ENCODE measurements at regions not wholly inside any gene's neighbourhood (a gene's known extent, or its start where the extent isn't known, plus 50 kb on each side); places are given as distances from the start of the nearest gene placed in this dataset.

GRCh38 chr6:3527651-3527977, 70.8 kb upstream of the SLC22A23 start:
- TF ChIP-seq CTCF (IDR thresholded peaks at IDR 0.05) = no peak
- Mint-ChIP-seq H3K27me3 (peaks cover 21% of the 10 kb centered on the region), H3K27ac (no peak overlapping the region), H3K36me3 (ENCODE audit: low read depth) (no peaks in the 10 kb centered on the region), H3K4me1 (ENCODE audit: low read depth) (no peaks in the 10 kb centered on the region), H3K4me3 (no peak overlapping the region), H3K9me3 (no peaks in the 10 kb centered on the region)
- ChIA-PET CTCF (no interaction called here), POLR2A (no interaction called here)
- Histone ChIP-seq H3K27ac (ENCODE audit: low read depth in 1 of 2, low read length in 2 of 2) (no peak overlapping the region), H3K4me1 (ENCODE audit: insufficient read depth, low read length) (no peaks in the 10 kb centered on the region), H3K4me3 (ENCODE audit: low read length) (no peak overlapping the region), H3K36me3 (ENCODE audit: insufficient read depth, low read length) (no peaks in the 10 kb centered on the region), H3K9me3 (ENCODE audit: control insufficient read depth in 1 of 2, insufficient read depth in 1 of 2, low read length in 2 of 2) (no peaks in the 10 kb centered on the region), H3K27me3 (ENCODE audit: control insufficient read depth in 1 of 2, insufficient read depth in 2 of 2, low read length in 2 of 2) (no peaks in the 10 kb centered on the region)
- intact Hi-C loops (cut with DNase I, micrococcal nuclease) = no loop called here
- DNase-seq = no peak
- no peak for ATAC-seq (ENCODE audit: poor library complexity)

GRCh38 chr6:3526962-3527650, 70.3 kb upstream of the SLC22A23 start:
- POLR2A ChIA-PET = no interaction called here
- H3K36me3 ChIP-seq (ENCODE audit: insufficient read depth, low read length) = no peaks in the 10 kb centered on the region
- Mint-ChIP-seq H3K4me1 (ENCODE audit: low read depth) (no peaks in the 10 kb centered on the region), H3K4me3 (no peak overlapping the region), H3K27me3 (peaks cover 22% of the 10 kb centered on the region), H3K36me3 (ENCODE audit: low read depth) (no peaks in the 10 kb centered on the region), H3K27ac (no peak overlapping the region), H3K9me3 (no peaks in the 10 kb centered on the region)
- DNase-seq (no peak), ATAC-seq (ENCODE audit: poor library complexity) (no peak)
- CTCF ChIA-PET = no interaction called here
- no peaks in the 10 kb centered on the region for H3K27me3 ChIP-seq (ENCODE audit: control insufficient read depth in 1 of 2, insufficient read depth in 2 of 2, low read length in 2 of 2)
- H3K9me3 ChIP-seq (ENCODE audit: control insufficient read depth in 1 of 2, insufficient read depth in 1 of 2, low read length in 2 of 2) = no peaks in the 10 kb centered on the region
- H3K4me1 ChIP-seq (ENCODE audit: insufficient read depth, low read length) = no peaks in the 10 kb centered on the region
- no peak overlapping the region for H3K4me3 ChIP-seq (ENCODE audit: low read length)
- TF ChIP-seq CTCF (IDR thresholded peaks at IDR 0.05) = no peak
- H3K27ac ChIP-seq (ENCODE audit: low read depth in 1 of 2, low read length in 2 of 2) = no peak overlapping the region
- intact Hi-C loops (cut with DNase I, micrococcal nuclease) = no loop called here

- no peaks in the 10 kb centered on the region for H3K4me1 ChIP-seq (ENCODE audit: insufficient read depth, low read length)
- intact Hi-C loops (cut with DNase I, micrococcal nuclease) = no loop called here
- no peak overlapping the region for H3K27ac ChIP-seq (ENCODE audit: low read depth in 1 of 2, low read length in 2 of 2)
- POLR2A ChIA-PET = no interaction called here
- H3K9me3 ChIP-seq (ENCODE audit: control insufficient read depth in 1 of 2, insufficient read depth in 1 of 2, low read length in 2 of 2) = no peaks in the 10 kb centered on the region
- TF ChIP-seq CTCF (IDR thresholded peaks at IDR 0.05) = no peak
- Mint-ChIP-seq H3K4me3 (no peak overlapping the region), H3K9me3 (no peaks in the 10 kb centered on the region), H3K36me3 (ENCODE audit: low read depth) (no peaks in the 10 kb centered on the region), H3K27me3 (peaks cover 29% of the 10 kb centered on the region), H3K27ac (no peak overlapping the region), H3K4me1 (ENCODE audit: low read depth) (no peaks in the 10 kb centered on the region)
- no peak overlapping the region for H3K4me3 ChIP-seq (ENCODE audit: low read length)
- H3K27me3 ChIP-seq (ENCODE audit: control insufficient read depth in 1 of 2, insufficient read depth in 2 of 2, low read length in 2 of 2) = peaks cover 0 to 3% of the 10 kb centered on the region in 2 experiments
- CTCF ChIA-PET = no interaction called here
- no peaks in the 10 kb centered on the region for H3K36me3 ChIP-seq (ENCODE audit: insufficient read depth, low read length)
- ATAC-seq (ENCODE audit: poor library complexity) (no peak), DNase-seq (no peak)
Measured at GRCh38 chr6:3525915-3526314, 69.1 kb upstream of the SLC22A23 start.
